NCI-H146 treated with DMSO at 0.1 percent for 48 hours (cell line): ENCODE measurements at regions not wholly inside any gene's neighbourhood (a gene's known extent, or its start where the extent isn't known, plus 50 kb on each side); places are given as distances from the start of the nearest gene placed in this dataset.
"Not testable (repeated sequence)": the region's sequence is repeated elsewhere in the genome, so short reads cannot be mapped to it uniquely, and the experiment has no call there.

Experiments used
- DNase-seq: peaks from one replicate; lab custom pipeline; 2025; ENCODE audit not compliant: unreplicated experiment; lab: John Stamatoyannopoulos, UW

DNA sequence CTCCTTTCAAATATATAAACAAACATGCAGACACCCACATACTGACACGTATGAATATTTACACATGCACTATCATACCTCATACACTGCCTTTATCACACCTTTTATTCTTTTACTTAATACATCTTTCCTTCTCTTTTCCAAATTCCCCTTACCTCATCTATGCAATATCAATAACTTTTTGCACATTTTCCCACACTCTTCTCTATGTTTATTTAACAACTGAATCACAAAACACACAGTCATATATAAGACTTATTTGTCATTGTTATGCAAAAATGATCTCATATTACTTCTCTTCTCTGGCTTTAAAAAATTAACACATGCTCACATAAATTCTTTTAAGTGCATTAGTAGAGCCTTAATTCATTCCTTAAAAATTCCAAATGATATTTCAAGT lies 461.4 kb downstream of the DIPK2A start:
- DNase-seq, result no peak

DNA sequence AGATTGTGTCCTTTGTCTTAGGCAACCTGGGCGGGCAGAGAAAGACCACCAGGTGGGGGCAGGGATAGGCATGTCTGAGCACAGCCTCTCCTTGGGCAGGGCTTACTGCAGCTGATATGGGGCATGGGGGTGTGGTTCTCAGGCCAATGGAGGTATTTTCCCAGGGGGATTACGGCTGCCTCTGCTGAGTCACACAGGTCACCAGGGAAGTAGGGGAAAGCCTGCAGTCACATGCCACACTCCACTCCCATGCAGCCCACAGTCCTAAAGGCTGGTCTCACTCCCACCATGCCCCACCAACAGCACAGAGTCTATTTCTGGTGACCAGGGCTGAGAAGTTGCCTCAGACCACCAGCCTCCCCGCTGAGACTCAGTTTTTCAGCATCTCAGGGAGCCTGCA lies 466.4 kb downstream of the DIPK2A start:
- no peak for DNase-seq

DNA sequence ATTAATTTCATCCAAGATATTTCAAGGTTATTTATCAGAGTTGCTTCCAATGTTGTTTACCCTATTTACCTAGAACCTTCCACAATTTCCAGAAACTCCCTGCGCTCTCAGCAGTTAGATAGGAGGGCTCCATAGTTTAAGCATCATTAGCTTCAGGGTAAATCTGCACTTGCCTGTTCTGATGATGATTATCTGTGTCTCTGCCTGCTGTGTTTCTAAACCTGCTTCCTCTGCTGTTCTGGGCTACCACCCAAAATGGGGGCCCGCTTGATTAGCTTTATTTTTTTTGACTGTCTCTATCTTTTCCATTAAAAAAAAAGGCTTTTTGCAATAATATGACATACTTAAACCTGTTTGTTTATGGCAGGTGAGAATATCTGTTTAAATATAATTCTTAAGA lies 472.4 kb downstream of the DIPK2A start:
- no peak for DNase-seq

DNA sequence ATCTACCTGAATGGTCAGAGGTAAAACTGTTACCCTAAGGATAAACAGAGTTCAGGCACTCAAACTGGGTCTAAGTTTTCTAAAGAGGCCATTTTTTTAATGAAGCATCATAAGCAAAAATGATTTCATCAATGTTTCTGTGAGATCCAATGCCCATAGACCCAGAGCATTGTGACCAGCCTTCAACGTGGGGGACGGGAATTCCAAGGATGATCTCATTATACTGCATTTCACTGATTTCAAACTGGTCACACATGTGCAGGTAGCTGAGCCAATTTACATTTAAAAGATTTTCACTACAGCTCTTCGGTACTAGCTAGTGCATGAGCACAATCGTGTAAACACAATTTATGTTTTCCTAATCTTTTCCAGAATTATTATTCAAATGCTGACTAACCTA lies 472.9 kb downstream of the DIPK2A start:
- no peak for DNase-seq

DNA sequence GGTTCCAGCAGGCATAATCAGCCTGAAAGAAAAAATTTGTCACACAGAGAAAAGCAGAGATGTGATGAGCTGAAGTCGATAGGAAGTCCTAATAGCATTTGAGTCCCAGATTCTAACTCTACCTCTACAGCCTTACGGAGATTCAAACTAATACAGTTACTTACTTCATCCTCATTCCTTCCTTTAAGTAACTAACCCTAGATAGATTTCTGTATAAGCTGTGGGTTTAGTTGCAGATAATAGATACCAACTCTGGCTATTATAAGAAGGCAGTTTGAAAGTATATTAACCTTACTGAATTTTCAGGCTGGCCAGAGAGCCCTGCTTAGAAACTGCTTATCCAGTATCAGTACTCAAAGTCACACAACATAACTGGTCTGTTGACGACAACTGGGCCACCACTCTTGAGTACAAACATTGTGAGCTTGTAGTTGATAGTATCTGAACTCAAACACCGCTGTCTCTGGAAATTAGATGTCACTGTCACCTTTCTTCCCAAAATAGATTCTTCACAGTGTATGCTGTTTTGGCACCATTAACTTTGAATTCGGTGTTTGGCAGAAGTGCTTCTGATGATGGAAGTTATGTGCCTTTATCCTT lies 484.3 kb downstream of the DIPK2A start:
- DNase-seq, result no peak

DNA sequence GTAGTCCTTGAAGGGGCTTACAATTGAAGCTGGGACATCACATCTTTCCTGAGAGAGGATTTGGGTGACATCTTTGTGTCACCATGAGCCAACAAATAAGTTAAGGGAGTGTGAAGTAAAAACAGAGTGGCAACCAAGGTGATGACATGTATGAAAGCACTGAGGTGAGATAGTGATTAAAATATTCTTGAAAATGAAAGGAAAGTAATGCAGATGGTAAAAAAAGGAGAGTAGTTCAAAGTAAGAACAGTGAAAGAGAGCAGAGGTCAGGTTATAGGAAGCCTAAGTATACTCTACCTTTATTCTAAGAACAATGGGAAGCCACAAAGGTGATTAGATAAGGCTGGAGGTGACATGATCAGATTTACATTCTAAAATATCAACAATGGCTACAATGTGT lies 486.1 kb downstream of the DIPK2A start:
- DNase-seq, result no peak

DNA sequence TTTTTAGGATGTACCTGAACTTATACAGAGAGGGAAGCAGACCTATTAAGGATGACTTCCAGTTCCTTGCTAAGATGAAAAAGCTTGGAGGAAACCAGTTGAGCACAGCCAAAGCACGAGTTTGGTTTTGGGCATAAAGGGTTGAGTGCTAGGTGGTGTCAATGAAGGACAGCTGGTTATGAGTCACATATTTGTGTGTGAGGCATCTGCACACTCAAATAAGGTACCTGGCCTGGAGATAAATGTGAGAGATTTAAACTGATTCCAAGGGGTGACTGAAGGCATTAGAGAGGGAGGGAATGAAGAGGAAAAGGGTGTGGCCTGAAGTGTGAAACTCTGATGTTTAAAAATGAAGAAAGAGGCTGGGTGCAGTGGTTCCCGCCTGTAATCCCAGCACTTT lies 486.7 kb downstream of the DIPK2A start:
- no peak for DNase-seq

DNA sequence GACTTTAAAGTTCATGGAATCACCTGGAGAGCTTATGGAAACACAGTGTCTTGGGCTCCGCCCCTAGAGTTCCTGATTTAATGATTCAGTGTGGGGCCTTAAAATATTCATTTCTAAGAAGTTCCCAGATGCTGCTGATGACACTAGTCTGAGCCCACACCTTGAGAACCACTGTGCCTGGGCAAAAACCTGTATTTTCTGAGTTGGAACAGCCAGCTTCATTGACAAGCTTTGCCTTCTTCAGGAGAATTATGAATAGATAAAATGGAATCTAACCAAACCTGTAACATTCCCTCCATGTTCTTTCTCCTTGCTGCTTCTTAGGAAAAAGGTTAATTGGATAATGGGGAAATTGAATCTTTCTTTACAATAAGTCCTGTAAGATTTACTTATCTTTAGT lies 490.7 kb downstream of the DIPK2A start:
- DNase-seq, result no peak

DNA sequence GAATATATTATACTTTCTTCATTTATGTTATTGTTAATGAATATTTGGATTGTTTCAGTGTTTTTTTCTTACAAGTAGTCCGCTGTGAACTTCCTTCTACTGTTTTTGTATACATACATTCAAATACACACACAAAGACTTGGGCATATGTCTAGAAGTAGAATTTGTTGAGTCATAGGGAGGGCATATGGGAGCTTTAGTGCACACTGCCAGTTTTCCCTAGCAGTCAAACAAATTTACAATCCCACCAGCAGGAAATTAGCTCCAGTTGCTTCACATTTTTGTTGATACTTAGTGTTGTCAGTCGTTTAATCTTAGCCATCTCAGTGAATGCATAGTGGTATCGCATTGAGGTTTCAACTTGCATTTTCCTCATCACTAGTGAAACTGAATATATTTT lies 492.3 kb downstream of the DIPK2A start:
- no peak for DNase-seq

DNA sequence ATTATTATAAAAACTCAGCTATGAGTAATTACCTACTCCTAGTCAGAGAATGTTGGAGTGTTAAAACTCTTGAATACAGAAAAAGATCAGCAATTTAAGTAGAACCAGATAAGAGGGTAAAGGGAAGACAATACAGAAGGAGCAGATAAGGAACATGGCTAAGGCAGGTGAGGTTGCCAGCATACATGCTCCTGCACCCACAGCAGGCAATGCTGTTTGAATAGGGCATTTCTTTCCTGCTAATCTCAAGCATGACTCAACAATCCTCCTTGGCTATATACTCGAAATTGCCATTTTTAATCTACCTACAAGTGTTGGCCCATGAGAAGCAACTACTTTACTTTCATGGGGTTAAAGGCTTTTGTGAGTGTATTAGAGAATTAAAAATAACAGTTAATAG lies 494.5 kb downstream of the DIPK2A start:
- DNase-seq, result no peak

DNA sequence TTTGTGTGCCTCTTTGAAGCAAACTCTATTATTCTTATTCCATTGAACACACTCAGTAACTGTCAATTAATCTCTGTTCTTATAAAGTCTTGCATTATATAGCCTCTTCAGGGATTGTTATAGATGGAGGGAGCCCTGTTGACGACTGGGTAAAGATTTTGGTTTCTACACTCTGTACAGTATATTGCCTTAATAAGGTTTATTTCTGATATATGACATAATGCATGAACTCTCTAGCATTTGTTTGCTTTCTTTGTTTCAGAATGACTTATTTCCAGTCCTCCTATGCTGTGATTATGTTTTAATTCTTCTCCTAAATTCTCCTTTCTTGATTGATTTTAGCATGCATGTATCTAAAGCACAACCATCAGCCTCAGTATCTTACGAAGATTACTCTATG lies 494.9 kb downstream of the DIPK2A start:
- no peak for DNase-seq

DNA sequence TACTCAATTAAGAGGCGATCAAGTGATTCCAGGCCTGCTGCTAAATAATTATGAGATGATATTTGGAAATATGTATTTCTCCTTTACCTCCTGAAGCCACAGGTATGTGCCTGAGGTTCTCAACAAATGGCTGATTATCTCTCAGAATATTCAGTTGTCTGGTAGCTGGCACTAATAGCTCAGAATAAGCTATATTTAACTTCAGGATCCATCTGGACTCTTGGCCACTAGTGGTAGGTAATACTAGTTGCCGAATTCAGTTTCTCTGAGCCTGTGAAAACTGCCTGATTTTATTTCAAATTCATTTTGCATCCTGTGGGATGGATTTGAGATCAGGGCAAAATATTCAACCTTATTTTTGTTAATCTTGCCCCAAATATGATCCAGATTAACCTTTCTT lies 499.0 kb downstream of the DIPK2A start:
- no peak for DNase-seq

DNA sequence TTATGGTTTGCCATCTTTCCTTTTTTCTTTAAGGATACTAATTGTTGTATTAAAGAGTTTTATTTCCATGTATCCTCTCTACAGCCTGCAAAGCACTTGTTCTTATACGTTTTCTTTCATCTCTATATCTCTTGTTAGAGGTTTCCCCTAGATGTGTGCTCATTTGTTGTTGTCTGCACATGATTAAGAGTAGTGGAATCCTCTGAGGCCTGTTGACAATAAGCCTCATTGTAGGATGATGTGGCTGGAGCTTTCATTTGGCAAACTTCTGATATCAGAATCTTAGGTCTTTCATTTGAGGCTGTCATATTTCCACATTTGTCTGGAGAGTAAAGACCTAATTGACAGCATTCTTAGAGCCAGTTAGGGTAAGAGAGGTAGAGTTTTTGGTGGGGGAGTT lies 506.0 kb downstream of the DIPK2A start:
- DNase-seq, result no peak

DNA sequence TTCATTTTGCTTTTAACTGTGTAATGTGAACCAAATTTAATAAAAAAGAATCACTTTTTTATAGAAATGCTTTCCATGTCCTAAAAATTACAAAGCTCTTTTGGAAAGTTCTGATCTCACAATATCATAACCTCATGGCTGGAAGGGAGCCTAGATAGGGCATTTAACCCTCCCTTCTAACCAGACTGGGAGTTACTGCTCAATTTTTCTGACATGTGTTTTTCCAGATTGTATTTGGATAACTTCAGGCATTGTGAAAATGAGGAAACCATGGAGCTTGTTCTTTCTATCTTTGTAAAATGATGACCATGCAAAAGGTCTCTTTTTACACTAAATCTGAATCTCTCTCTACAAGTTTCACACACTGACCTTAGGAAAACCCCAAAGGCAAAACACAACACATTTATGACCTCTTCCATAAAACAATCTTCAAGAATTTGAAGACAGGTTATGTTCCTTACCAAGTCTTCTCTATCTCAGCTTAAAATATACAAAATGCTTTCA lies 508.8 kb downstream of the DIPK2A start:
- DNase-seq, result no peak

DNA sequence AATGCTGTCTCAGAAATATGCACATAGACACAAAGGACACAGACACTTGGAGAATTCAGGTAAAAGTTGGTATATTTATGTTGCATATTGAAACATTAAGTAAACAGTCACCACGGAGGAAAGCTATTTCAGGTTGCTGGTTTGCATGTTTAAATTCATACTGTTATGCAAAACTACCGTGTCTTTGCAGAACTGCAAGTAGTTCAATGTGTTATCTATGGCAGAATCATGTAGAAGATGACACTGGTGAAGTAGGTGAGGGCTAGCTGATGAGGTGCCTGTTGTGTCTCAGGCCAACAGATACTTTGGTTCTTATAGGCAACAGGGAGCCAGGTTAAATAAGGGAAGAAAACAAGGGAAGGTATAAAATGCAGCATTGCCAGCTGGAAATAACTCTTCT lies 511.3 kb downstream of the DIPK2A start:
- no peak for DNase-seq

DNA sequence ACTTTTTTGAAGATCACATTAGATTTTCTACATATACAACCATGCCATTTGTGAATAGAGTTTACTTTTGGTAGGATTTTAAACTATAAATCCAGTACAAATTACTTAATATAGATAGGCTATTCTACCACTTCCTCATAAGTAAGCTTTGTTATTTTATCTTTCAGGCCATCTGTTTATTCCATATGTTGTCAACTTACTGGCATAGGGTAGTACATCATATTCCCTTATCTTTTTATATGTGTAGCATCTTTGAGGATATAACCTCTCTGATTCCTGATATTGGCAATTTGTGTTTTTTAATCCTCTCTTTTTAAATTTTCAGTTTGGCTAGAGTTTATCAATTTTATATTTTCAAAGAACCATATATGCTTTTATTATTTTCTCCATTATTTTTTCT lies 515.4 kb downstream of the DIPK2A start:
- no peak for DNase-seq

DNA sequence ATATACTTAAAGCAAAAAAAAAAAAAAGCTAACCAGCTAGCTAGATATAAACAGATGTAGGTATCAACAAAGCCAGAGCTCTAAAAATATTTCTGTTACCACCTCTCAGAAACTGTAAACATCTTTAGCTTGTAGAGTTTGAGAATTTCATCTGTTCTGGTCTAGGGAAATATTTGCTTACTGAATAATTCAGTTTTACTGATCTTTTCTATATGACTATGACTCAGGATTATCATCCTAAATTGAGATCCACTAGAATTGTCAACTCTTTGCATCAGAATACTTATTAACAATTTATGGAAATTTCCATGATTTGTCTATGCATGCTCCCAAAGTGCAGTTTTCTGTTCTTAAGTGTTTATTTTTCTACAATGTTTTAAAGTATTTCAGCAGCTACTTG lies 517.3 kb downstream of the DIPK2A start:
- no peak for DNase-seq

DNA sequence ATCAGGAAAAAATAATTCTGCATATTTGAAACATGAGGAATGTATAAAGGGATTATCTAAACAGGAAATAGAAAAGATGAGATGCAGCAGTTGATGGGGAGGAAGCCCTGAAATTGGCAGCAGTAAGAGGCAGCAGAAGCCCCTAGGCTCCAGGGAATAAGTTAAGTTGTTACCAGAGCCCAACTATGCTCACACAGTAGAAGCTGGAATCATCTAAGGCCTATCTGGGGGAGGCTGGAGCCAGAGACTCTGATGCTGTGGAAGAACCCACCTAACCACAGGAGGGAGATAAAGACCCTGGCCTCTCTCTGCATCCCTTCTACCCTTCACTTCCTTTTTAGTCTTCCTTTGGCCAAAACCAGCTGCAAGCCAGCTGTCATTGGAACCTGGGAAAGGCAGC lies 519.7 kb downstream of the DIPK2A start:
- no peak for DNase-seq

DNA sequence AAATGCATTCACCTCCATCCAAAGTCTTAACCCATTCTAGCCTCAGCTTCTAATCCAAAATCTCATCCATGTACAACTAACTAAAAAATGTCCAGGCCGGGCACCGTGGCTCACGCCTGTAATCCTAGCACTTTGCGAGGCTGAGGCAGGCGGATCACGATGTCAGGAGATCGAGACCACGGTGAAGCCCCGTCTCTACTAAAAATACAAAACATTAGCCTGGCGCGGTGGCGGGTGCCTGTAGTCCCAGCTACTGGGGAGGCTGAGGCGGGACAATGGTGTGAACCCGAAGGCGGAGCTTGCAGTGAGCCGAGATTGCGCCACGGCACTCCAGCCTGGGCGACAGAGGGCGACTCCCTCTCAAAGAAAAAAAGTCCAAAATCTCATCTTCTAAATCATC lies 523.0 kb downstream of the DIPK2A start:
- DNase-seq, result not testable (repeated sequence)

DNA sequence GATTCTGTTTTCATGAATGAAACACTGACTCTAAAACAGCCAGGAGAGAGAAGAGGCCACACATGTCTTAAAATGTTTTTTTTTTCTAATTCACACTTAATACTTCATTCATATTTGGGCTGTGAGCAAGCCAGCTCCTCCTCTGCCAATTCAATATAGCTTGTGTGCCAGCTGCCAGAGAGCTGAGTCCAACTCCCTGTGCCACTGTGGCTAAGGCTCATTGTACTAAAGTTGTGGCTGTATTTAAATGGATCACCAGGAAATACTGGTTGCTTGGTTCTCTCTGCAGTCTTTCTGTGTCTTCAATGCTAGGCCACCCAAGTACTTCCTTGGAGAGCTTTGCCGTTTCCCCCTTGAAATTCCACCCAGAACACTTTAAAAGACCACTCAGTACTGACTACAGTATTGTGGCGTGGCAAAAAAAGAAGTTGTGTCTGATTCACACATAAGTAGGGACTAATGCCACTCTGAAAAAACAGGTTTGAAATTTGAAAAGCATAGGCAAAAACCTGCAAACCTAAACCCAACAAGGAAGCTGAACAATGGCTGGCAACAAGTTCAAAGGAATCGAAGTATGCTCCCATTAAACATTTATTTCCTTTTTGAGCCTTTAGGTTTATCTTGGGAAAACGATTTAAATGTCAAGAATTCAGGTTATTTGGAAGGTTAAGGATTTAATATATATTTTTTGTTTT lies 524.7 kb downstream of the DIPK2A start:
- DNase-seq, result no peak

DNA sequence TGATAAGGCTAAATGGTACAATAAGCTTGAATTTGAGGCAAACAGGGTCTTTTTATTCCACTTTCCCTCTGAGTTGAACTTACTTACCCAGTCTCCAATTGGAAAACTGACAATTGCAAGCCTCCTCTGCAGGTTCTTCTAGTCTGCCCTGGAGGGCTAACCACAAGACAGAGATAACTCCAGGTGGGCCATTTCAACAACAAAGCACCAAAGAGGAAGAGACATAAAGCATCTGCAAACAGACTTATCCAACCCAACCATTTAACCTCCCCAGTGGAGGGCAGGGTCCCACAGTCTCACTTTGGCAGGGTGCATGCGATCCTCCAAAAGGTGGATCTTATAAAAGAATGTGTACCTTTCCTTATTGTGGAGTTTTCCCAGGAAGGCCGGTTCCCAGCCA lies 525.8 kb downstream of the DIPK2A start:
- DNase-seq, result no peak

DNA sequence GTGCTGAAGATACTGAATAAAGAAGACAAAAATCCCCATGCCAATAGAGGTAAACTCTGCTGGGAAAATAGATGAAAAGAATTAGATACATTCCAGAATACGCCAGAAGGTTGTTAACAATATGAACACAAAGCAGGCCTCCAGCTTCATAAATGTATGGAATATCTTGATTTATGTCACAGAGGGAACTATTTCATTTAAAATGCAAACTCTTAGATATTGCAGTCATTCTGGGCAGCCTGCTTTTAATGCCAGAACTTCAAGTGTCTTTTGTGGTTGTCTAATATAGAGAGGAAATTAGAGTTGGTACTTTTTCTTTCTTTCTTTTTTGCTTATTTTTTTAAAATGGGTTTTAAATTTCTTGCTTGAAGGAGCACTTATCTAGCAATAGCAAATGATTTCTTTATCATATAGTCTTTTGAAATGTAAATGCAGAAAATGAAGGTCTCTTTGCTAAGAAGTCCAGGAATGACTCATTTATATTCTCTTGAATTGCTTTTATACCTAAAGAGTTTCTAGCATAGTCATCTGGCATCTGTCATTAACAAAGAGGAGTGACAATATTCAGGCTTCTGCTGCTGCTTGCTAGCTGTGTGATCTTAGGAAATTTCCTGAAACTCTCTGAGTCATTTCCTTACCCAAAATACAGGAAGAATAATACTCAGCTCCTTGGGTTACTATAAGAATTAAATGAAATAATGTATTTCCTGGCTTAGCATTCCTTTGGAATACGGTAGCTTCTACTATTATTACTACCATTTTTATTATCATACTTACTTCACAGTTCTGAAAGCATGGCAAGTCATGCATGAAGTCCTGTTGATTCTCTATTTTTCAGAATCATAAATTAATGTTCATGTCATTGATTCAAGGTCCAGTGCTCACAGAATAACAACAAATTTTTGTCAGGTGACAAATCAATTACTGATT lies 527.6 kb downstream of the DIPK2A start:
- DNase-seq, result no peak
